ENCODE measurements at regions not wholly inside any gene's neighbourhood (a gene's known extent, or its start where the extent isn't known, plus 50 kb on each side); places are given as distances from the start of the nearest gene placed in this dataset.
"Not testable (repeated sequence)": the region's sequence is repeated elsewhere in the genome, so short reads cannot be mapped to it uniquely, and the experiment has no call there.

GRCh38 chr1:31515936-31516335, 60.4 kb upstream of the TINAGL1 start:
- no peak for DNase-seq
- 90 to 95% (median 94%) methylated on average over 4 of the region's 4 CpGs for WGBS, 4 donors
- Histone ChIP-seq H3K36me3 (replicated peaks in 1 of 2) (no peaks in the 10 kb centered on the region), H3K4me1 (replicated peaks in 1 of 2) (peaks cover 0 to 3% of the 10 kb centered on the region in 2 donors), H3K4me3 (no peak overlapping the region), H3K27me3 (no peaks in the 10 kb centered on the region), H3K9me3 (replicated peaks in 1 of 3) (no peaks in the 10 kb centered on the region), H3K27ac (no peak overlapping the region)
- TF ChIP-seq POLR2A (IDR thresholded peaks at IDR 0.05) (no peak), CTCF (IDR thresholded peaks at IDR 0.05) (no peak)
- intact Hi-C loops (cut with DNase I): no loop called here

- no peak for TF ChIP-seq CTCF (IDR thresholded peaks at IDR 0.05)
- H3K4me1 ChIP-seq (replicated peaks in 1 of 2): peaks cover 0 to 3% of the 10 kb centered on the region in 2 donors
- no peaks in the 10 kb centered on the region for H3K27me3 ChIP-seq
- 68 to 81% (median 73%) methylated on average over 4 to 5 of the region's 5 CpGs for WGBS, 4 donors
- H3K9me3 ChIP-seq (replicated peaks in 1 of 3): no peaks in the 10 kb centered on the region
- H3K4me3 ChIP-seq: no peak overlapping the region
- intact Hi-C loops (cut with DNase I): no loop called here
- DNase-seq: no peak
- H3K27ac ChIP-seq: no peak overlapping the region
- H3K36me3 ChIP-seq (replicated peaks in 1 of 2): no peaks in the 10 kb centered on the region
These were observed 59.0 kb upstream of the TINAGL1 start for GRCh38 chr1:31517301-31517700.

GRCh38 chr1:31517986-31518385, 58.3 kb upstream of the TINAGL1 start:
- H3K27me3 ChIP-seq; H3K4me1 ChIP-seq (replicated peaks in 1 of 2); H3K4me3 ChIP-seq; H3K27ac ChIP-seq; intact Hi-C loops (cut with DNase I); H3K9me3 ChIP-seq (replicated peaks in 1 of 3); H3K36me3 ChIP-seq (replicated peaks in 1 of 2); DNase-seq: not testable (repeated sequence)
- 93 to 98% (median 95%) methylated on average over 2 of the region's 2 CpGs for WGBS, 4 donors

- H3K27ac ChIP-seq: no peak overlapping the region
- H3K9me3 ChIP-seq (replicated peaks in 1 of 3): no peaks in the 10 kb centered on the region
- WGBS, 4 donors: 79 to 93% (median 80%) methylated on average over 13 to 14 of the region's 14 CpGs
- no peaks in the 10 kb centered on the region for H3K36me3 ChIP-seq (replicated peaks in 1 of 2)
- H3K27me3 ChIP-seq: no peaks in the 10 kb centered on the region
- DNase-seq: no peak
- H3K4me1 ChIP-seq (replicated peaks in 1 of 2): peaks cover 17 to 19% of the 10 kb centered on the region in 2 donors
- intact Hi-C loops (cut with DNase I): no loop called here
- TF ChIP-seq CTCF (IDR thresholded peaks at IDR 0.05) (no peak), POLR2A (IDR thresholded peaks at IDR 0.05) (no peak)
- H3K4me3 ChIP-seq: no peak overlapping the region
These were observed 54.4 kb upstream of the TINAGL1 start for GRCh38 chr1:31521761-31522555.

- Histone ChIP-seq H3K4me3 (no peak overlapping the region), H3K4me1 (replicated peaks in 1 of 2) (peaks cover 17 to 19% of the 10 kb centered on the region in 2 donors), H3K36me3 (replicated peaks in 1 of 2) (no peaks in the 10 kb centered on the region), H3K27me3 (no peaks in the 10 kb centered on the region), H3K9me3 (replicated peaks in 1 of 3) (no peaks in the 10 kb centered on the region), H3K27ac (no peak overlapping the region)
- DNase-seq: no peak
- 61 to 80% (median 70%) methylated on average over 5 of the region's 5 CpGs for WGBS, 4 donors
- TF ChIP-seq CTCF (IDR thresholded peaks at IDR 0.05) (no peak), POLR2A (IDR thresholded peaks at IDR 0.05) (no peak)
- intact Hi-C loops (cut with DNase I): no loop called here
These were observed 53.8 kb upstream of the TINAGL1 start for GRCh38 chr1:31522556-31522845.
